UCSD-AML1 (cell line): ENCODE measurements at regions not wholly inside any gene's neighbourhood (a gene's known extent, or its start where the extent isn't known, plus 50 kb on each side); places are given as distances from the start of the nearest gene placed in this dataset.

ENCODE experiments used
- DNase-seq: peaks from one replicate; lab custom pipeline; 2025; ENCODE audit not compliant: unreplicated experiment; lab: John Stamatoyannopoulos, UW

DNA sequence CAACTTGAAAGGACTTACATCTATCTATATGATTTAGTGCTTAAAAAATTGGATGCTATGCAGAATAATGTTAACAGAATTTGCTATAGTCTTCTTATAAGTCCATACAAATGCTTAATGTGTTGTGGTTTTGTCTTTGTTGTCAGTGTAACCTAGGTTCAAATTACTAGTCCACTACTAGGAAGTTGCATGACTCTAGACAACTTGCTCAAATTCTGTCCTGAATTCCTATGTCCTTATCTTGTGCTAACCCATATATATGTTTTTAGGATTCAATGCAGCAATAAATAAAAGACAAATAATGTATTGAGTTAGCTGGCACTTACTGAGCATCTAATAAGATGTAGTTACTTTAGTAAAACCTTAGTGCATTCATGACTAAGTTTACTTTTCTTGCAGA, 276.5 kb upstream of the KCNMB2 start:
- DNase-seq: no peak

DNA sequence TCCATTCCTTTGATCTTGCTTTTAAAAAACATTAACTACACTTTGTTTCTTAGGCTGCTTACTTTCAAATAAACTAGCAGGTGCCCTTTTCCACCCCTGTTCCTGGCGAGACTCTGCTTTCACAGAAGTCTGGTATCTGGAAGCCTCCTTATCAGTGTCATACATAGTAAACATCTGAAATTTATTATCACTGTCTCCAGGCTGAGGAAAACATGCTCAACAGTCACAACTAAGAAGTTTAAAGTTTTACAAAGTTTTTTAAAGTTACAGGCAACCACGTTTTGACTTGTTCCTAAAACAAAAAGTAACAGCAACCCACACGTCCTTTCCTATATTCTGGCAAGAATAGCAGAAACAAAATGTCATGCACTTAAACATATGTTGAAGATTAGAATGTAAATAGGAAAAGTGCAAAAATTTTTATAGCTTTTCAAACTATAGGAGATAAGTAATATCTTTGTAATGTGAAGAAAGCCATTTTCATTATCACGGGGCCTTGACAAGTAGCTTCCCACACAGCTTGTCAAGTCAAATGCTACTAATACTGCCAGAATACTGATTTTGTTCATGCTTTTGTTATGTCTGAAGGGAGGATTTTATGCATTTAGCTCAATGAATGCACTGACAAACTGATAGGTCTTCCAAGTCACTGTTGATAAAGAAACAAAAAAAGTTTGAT, 275.2 kb upstream of the KCNMB2 start:
- DNase-seq: no peak

DNA sequence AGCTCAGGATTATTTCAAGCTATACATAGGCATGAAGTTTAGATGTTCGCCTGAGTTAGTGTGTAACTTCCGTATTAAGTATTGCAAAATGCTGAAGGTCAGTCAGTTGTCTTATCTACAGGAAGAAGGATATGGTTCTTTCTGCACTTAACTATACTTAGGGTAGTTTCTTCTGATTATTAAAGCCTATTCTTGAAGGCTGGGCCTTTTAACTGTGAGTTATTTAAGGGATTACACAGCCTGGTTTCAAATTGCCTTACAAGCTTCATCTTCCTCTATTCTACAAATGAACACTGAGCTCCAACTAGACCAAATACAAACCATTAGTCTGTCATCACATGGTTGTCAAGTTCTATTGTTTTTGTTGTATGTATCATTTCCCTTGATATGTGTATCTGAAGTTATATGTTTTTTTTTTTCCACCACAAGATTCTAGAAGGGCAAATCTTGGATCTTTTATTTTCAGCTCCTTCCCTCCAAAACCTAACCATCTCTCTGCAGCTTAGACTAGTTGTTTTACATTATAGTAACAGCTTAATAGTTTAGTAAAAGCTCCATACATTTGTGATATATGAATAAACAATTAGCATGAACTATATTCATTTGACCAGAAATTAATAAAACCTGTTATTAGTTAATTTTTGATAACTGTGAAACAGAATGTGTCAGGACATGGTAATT, 272.9 kb upstream of the KCNMB2 start:
- no peak for DNase-seq

DNA sequence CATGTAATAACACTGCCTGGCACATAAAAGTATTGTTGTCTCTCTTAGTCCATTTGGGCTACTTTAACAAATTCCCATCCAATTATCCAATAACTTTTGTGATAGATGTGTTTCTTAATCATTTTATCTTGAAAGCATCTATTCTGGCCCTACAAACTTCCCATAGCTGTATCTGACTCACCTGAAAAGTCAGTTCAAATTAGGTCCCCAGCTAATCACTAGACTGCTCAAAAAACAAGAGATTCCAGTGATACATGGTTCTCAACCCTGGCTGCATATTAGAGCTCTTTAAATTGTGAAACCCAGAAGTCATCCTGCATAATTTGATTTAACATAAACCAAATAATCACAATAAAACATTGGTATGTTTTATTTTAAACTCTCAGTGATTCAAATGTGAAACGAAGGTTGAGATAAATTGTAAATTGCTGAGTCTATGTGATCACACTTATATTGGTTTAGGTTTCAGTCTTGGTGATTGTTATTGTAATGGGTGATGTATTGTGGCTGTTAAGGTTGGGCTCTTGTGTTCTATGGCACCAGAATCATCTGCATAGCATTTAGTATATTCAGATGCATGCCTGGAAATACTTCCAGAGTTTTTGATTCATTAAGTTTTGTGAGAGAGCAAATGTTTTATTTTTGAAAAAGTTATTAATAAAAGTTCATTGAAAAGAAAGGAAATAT, 268.9 kb upstream of the KCNMB2 start:
- no peak for DNase-seq

DNA sequence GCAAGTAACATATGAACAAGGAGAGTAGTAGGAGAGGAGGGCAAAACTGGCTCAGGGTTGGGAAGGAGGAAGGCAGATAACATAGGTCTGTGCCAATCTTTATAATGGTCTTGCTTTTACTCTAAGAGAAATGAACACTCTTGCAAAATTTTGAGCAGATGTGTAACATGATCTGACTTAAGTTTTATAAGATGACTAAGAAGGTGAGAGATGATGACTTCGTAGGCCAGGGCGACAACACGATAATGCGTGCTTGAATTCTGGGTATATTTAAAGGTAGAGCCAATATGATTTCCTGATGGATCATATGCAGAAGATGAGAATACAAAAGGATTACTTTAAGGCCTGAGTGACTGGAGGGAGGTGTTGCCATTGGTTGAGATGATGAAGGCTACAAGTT, 265.4 kb upstream of the KCNMB2 start:
- DNase-seq: no peak

DNA sequence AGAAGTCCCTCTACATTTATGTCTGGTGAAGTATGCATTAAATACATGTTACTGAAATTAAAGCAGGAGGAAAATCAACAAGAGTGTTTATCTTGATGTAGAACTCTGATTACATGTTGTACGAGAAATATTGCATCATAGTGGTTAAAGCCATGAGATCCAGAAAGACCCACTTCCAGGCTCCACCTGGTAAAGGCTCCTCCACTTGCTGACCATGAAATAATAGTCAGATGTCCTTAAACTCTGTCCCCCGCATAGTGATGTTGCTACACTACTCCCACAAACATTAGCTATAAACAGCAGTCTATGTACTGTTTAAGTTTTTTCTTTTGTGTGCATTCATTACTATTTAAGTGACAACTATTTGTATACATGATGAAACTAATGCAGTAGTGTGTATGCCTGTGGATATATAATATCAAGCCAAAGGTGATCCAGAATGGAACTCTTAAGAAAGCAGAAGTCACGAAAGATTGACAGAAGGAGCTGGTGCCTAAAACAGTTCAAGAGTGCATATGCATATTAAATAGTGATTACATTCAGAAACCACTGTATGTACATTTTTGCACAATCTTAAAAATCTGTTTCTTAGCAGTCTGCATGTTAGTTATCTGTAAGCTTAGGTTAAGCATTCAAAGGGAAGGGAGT, 264.4 kb upstream of the KCNMB2 start:
- DNase-seq: no peak

DNA sequence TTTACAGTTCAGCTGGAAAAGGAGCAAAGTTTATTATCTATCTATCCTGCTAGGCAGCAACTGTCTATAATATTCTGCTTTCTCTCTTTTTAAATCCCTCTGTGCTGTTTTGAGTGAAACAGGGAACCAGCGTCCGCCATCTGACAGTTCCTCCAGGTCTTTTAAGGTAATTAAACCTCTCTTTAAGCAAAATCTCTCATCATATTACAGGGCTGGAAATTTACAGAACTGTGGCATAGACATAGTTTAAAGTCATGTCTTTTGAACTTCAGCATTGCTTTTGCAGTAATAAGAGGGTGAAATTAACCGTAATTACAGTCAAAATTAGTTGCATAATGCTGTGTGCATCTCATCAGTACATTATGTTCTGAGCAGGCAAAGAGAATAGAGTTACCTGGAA, 263.4 kb upstream of the KCNMB2 start:
- no peak for DNase-seq

DNA sequence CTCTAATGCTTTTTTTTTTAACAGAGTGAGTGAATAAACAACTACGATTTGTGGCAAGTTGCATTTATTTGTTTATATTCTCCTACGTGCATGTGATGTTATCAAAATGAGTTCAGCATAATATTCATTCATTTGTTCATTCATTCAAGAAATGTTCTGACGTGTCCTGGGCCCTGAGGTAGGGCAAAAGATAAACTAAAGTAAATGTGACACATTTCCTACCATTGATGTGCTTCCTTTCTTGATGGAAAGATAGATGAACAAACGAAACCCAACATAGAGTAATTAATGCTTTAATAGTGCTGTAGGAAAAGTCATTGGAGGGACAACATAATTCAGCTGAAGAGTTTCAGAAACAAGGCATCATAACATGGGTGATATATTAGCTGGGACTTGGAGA, 261.5 kb upstream of the KCNMB2 start:
- no peak for DNase-seq

DNA sequence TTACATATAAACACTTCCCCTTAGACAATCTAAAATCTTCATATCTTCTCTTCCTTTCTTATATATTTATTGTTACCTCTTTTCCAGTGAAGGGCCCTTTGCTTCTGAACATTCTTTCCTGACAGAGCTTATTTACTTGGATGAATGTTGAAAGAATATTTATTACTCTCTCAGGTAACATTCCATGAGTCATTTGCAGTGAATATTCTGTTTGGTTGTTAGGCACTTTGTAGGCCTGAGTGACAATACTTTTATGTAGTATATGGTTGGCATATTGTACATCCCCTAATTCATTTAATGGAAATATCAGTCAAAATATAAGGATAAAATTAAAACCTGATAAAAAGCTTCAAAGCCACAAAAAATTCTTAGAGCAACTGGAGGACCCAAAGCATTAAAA, 260.9 kb upstream of the KCNMB2 start:
- no peak for DNase-seq

DNA sequence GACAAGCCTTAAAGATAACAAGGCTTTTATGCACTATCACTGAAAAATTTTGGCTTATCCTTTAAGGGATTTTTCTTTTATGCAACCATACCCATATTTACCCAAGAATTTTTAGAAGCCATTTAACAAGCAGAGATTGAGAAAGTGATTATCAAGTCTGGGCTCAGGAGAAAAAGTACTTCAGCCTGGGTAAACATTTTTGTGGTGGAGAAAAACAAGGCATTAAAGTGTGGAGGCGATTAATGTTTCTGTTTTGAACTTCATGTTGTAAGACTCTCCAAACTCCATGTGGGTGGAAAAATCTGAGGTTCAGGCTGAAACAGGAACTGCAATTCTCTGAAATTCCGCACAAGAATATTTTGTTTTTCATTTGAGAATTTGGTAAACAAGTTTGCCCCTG, 260.4 kb upstream of the KCNMB2 start:
- DNase-seq: no peak

DNA sequence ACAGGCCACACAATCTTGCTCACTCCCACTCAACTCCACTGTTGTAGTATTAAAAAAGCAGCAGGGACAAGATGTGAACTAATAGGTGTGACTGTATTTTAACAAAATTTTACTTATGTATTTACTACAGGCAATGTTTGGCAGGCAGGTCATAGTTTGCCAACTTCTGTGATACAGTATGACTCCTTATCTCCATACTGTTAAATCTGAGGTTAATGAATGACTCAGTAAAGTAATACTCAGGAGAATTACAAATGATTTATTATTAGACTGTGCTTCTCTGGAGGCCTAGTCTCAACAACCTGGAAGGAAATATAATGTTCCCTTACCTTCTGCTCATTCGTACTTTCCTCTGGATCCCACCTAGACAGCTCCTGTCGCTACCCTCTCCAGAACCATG, 258.6 kb upstream of the KCNMB2 start:
- no peak for DNase-seq

DNA sequence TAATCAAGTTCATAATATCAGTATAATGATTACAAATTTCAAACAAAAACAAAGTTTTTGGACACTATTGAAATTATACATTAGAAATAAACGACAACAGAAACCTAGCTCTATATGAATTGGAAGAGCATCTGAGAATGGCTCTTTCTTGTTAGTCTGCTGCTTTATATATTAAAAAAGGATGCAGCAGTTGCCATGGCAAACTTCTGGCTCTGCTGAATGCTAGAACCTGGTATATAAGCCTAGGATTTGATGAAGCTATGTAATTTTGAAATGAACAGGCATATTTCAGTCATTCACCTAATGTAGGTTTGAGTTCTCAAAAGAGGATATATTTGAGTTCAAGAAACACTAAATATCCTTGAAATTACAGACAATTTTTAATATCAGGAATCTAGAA, 252.7 kb upstream of the KCNMB2 start:
- DNase-seq: no peak

DNA sequence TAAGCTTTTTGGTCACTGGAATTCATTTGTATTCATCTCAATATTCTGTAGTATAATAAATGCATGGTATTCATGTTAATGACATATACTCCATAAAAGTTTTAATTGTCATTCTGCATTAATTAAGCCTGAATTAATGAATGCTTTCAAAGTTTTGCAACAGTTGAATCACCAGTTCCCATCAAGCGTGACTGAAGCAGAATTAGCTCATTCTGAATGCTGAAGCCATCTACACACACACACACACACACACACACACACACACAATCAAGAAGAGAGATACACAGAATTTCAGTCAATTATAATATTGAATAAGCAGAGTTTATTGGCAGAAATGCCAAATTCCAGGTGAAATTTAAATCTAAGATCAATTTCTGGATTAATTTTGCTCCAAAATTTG, 252.1 kb upstream of the KCNMB2 start:
- DNase-seq: no peak

DNA sequence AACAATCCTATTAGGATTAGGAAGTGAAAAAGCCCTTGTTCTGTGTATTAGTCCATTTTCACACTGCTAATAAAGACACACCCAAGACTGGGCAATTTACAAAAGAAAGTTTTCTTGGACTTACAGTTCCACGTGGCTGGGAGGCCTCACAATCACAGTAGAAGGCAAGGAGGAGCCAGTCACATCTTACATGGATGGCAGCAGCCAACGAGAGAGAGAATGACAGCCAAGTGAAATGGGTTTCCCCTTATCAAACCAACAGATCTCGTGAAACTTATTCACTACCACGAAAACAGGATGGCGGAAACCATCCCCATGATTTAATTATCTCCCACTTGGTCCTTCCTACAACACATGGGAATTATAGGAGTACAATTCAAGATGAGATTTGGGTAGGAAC, 248.2 kb upstream of the KCNMB2 start:
- no peak for DNase-seq

DNA sequence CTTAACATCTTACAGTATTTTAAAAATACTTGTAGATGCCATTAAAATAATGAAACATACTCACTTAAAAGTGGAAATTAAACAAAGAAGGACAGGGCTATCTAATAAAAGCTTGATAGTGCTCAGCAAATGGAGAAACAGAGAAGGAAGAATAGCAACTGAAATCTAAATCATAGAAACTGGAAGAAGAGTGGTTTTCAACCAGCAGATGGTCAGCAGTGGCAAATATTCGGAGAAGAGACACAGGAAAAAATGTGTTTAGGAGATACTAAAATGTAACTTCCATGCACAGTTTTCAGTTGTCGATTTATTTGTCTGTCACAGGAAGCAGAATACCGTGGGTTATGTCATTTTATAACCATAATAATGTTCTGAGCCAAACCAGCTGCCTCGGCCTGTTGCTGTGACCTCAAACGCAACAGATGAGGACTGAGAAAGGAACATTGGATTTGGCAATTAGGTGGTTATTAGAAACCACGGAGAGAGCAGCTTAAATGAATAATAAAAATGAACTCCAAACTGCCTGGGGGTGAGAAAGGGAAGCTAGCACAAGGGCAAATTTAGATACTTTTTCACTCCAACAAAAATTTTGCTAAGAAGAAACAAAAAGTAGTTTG, 246.6 kb upstream of the KCNMB2 start:
- no peak for DNase-seq

DNA sequence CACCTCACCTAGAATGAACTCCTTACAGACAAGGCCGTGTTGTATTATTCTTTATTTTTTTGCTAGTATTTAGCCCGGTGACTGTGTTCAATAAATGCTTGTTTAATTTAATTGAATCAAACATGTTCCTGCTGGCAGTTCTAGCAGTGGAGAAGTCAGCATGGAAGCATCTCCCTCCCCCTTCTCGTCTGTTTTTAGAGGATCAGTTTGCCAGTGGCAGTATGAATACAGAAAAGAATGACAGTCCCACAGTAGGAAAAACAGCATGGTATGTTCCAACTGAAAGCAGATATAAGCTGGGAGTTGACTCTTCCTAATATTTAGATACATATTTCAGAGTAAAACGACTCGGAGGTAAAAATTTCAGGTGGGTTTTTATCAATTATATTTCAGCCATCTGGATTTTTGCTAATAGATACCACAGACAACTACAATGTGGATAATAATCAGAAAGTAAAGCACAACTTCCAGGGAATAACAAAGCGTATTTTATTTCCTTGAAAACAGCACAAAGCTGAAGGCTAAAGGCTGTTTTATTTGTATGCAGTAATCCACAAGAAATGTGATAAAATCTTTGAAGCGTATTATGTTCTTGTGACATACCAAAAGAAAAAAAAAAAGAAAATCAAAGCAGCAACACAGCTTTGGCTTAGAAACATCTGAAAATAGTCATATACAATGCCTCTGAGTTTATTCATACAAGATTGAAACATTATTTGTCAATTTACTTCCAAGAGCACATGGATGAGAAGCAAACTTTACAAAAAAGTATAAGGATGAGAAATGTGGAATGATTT, 244.5 kb upstream of the KCNMB2 start:
- no peak for DNase-seq

DNA sequence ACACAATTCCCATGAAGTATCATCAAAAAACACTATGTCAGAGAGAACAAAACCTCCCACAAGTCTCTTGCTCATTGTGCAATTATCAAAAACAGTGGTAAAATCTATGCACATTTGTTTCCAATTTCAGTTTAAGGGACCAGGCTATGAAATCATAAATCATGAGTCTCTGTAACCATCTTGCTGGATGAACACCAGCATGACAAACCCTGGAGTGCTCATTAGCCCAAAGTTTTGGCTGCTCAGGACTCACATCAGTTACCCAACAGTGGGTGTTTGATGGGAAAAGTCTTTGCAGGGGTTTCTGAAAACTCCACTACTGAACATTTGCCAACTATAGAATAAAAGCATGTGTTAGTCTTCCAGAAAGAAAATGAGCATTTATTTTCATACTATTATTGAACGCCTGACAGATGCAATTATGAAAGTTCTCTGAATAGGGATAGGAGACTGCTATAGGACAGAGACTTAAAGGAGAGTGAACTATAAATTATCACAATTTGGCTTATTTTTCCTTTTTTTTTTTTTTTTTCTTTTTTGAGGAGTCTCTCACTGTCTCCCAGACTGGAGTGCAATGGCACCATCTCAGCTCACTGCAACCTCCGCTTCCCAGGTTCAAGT, 240.8 kb upstream of the KCNMB2 start:
- DNase-seq: no peak

DNA sequence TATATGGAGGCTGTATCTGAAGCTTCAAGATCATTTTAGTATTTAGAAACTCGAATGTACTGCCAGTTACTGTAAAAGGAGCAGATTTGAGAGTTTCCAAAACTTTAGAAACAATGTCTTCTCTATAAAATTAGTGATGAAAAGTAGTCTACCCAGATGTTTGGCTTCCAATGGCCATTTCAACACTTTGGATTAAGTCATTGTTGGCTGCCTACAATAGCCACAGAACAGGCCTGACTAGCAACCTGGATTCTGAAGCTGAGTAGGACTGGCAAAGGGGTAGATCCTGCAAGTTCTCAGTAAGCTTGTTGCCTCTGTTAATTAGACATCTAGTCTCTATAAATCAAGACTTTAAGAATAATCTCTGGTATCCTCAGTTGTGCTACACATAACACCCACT, 239.0 kb upstream of the KCNMB2 start:
- DNase-seq: no peak

DNA sequence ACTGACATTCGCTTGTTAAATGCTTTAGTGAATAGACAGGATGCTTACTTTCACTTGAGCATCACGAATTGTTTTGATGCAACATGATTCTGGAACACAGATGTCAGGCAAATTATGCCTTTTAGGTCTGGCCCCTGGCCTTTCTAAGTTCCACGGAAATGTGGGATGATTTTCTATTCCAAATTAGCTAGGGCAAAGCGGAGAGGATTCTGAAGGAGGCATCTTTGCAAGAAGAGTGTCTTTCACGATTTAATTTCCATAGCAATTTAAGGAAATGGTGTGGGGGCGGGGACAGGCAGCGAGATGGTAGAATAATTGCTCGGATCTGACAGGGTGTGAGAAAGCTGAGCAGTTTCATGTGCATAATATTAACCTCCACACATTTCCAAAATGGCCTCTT, 238.5 kb upstream of the KCNMB2 start:
- no peak for DNase-seq

DNA sequence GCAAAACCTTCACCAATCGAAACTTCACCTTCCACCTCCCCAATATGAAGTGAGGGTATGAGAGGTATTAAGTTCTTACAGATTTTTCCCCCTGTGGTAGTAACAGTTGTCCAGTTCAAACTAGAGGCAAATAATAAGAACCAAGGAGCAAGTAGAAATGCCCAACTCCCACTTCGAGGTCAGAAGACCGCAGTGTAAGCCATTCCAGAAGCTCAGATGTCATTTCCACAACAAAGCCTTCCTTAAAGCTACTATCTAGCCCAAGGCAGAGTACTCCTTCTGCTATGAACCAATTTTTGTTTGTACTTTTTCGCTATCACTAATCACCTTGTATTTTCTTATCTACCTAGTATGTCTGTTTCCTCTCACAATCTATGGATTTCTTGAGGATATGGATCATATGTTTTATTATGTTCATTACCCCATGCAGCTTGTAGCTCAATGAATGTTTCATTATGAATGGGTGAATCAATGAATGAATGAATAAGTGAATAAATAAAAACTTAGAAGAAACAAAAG, 235.7 kb upstream of the KCNMB2 start:
- DNase-seq: no peak
